GM21619 (cell line): ENCODE measurements at regions not wholly inside any gene's neighbourhood (a gene's known extent, or its start where the extent isn't known, plus 50 kb on each side); places are given as distances from the start of the nearest gene placed in this dataset.
"Not testable (repeated sequence)": the region's sequence is repeated elsewhere in the genome, so short reads cannot be mapped to it uniquely, and the experiment has no call there.

ENCODE experiments used
- ATAC-seq: cut with Tn5 transposase; IDR thresholded peaks from one replicate; pipeline ENCODE4 v1.9.1; 2021; ENCODE audit not compliant: unreplicated experiment

- no peak for ATAC-seq
Observed at GRCh38 chr17:51347851-51348584, 87.7 kb downstream of the UTP18 start.

DNA sequence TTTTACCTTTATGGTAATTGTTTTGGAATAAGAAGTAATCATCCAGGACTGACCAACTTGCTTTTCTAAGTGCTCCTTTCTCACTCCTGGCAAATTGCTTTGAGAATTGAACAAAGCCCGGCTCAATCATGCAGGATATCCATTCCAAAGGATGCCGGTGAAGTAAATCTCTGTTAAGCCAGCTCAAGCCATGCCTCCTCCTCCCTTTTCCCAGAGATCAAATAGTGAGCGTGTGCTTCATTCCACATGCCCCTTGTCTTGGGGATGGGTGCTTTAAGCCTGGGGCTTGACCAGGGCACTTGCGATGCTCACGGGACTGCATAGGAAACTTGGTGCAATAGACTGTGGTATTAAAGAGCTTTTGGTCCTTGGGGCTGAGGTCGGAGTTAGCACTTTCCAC, 90.7 kb downstream of the UTP18 start:
- no peak for ATAC-seq

DNA sequence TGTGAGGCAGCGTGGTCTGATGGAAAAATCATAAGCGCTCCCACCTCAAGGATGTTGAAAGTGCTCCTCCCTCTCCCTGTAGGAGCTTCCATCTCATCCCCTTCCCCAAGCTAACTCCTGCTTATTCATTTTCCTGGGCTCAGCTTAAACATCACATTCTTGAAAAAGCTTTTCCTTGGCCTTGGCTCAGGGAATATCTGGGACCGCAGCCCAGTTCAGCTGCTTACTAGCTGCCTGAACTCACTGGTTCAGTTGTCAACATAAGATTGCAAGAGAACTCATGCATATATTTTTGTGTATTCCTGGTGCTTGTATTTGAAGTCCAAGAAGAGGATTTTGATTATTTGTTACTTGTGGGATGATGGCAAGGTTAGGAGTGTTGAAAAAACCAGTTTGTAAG, 91.5 kb downstream of the UTP18 start:
- ATAC-seq: no peak

DNA sequence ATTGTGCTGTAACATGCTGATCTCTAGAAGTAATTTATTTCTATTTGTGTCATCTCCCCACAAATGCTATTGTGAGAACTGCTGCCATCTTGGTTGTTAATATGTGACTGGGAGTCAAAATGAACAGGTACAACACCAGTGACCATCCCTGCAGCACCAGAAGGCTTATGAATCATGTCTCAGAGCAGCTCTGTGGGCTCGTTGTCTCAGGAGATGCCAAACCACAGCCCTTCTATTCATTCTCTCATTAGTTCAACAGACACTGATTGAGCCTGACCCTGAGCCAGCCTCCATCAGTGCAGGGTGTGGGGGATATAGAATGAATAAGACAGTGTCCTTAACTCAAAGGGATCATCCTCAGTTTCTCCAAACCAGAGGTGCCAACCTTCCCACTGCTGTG, 92.5 kb downstream of the UTP18 start:
- ATAC-seq: no peak

DNA sequence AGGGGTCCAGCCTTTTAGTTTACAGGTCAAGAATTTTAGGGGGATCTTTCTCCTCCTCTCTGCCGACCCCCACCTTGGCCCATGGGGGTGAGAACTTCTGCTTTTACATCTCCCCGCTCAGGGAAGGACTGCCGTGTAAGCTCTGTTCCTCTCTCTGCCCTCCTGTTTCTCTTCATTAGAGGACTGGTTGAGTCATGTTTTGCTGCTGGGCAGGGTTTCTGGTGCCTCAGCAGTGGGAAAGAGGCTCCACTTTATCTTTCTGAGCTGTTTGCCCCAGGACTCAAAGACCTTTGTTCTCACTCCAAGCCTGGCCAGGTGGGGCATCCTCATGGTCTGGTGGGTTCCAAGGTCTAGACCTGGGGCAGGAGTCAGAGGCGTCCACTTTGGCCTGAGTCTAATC, 93.0 kb downstream of the UTP18 start:
- ATAC-seq: no peak

- ATAC-seq: no peak
Observed at GRCh38 chr17:51354936-51355335, 94.6 kb downstream of the UTP18 start.

- no peak for ATAC-seq
Observed at GRCh38 chr17:51355441-51356410, 95.4 kb downstream of the UTP18 start.

DNA sequence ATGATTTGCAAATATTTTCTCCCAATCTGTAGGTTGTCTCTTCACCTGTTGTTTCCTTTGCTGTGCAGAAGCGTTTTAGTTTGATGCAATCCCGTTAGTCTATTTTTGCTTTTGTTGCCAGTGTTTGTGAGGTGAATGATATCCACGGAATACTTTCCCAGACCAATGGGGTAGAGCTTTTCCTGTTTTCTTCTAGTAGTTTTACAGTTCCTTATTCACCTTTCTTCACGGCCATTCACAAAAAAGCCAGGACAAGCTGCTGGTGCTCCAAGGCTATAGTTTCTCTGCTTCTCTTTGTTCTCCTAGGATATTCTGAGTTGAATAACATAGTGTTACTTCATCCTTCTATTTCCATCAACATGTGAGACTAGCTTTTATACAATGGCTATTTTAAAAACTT, 98.7 kb downstream of the UTP18 start:
- no peak for ATAC-seq

DNA sequence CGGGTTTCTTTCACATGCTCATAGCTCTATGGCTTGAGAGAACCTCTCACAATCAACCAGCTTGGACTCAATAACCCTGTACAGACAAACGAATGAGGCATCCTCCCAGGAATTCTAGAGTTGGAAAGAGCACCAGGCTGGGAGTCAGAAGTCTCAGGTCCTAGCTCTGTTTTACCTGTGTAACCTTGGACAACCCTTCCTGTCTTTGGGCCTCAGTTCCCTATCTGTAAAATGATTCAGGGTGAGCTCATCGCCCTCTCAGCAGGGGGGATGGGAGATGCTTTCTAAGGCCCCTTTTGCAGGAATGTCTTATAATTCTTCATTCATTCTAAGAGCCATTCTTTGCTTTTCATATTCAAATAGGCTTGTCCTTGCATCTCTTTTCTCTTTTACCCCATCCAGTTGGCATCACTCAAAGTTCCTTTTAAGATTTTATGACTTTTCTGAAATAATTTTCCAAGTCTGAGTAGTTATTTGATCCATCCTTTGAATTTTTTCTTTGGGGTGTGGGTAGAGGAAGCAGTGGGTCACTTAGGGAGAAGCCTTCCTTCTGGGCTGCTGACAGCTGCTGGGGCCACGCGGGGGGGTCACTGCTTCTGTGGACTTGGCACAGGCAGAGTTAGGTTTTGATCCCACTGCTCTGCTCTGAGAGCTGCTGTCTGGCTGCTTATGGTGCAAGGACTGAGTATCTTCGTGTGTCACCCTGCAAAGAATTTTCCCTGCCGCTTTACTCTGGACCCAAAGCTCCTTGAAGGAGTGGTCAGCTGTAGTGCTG, 102.7 kb downstream of the UTP18 start:
- ATAC-seq: no peak

DNA sequence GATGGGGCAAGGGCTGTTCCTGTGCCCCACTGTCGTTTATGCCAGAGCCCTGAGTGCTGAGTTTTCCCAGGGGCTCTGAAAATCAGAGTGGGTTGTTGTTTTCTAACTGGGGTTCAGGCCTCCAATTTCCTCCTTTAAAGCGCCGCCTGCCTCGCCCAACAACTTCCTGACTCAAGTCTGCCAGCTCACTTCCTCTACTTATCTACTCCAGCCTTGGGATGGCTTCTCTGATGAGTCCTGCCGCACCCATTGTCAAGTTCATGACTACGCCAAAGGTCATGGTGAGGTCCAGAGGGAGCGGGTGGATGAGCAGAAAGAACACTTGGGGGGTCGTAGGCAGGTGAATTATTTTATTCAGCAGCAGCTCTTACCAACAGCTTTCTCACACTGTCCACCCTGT, 104.7 kb downstream of the UTP18 start:
- ATAC-seq: no peak

- ATAC-seq: no peak
Observed at GRCh38 chr17:51366866-51367265, 106.5 kb downstream of the UTP18 start.

DNA sequence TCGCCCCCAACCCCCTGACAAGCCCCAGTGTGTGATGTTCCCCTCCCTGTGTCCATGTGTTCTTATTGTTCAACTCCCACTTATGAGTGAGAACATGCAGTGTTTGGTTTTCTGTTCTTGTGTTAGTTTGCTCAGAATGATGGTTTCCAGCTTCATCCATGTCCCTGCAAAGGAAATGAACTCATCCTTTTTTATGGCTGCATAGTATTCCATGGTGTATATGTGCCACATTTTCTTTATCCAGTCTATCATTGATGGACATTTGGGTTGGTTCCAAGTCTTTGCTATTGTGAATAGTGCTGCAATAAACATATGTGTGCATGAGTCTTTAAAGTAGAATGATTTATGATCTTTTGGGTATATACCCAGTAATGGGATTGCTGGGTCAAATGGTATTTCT, 107.5 kb downstream of the UTP18 start:
- ATAC-seq: not testable (repeated sequence)

DNA sequence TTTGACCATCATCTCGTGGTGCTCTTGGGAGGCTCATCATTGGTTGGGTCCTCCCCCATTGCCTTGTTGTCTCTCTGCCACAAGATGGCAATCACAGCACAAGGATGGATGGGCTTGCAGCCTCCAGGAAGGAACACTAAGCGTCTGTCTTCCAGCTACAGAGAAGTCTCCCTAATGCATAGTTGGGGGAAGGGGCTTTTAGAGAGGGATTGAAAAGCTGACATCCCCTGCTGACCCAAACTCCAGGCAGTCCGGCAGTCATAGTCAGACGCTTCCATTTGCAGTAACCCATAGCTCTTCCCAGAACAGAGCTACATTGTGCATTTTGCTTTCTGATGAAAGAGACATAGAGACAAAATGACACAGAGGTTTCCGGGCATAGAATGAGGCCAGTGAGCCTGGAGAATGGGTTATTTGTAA, 111.4 kb downstream of the UTP18 start:
- ATAC-seq: no peak

- ATAC-seq: peak; percentile 91
Observed at GRCh38 chr17:51372345-51373004, 112.1 kb downstream of the UTP18 start.

- ATAC-seq: no peak
Observed at GRCh38 chr17:51373489-51374152, 113.3 kb downstream of the UTP18 start.

- no peak for ATAC-seq
Observed at GRCh38 chr17:51374209-51374608, 113.9 kb downstream of the UTP18 start.

DNA sequence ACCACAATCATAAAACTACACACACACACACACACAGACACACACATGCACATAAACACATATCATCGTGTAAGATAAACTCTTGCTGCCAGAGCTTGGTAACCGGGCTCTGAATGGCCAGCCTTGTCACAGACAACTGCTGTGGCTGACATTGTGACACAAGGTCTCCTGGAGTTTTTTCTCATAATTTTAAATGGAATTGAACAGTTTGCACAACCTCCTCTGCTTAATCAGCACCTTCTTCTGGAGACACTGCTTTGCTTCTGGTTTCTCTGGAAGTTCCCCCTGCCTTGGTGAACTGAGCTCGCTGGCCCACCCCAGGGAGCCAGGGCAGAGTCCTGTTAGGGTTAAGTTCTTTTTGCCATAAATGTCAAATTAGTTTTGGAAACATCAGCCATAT, 115.4 kb downstream of the UTP18 start:
- ATAC-seq: no peak

DNA sequence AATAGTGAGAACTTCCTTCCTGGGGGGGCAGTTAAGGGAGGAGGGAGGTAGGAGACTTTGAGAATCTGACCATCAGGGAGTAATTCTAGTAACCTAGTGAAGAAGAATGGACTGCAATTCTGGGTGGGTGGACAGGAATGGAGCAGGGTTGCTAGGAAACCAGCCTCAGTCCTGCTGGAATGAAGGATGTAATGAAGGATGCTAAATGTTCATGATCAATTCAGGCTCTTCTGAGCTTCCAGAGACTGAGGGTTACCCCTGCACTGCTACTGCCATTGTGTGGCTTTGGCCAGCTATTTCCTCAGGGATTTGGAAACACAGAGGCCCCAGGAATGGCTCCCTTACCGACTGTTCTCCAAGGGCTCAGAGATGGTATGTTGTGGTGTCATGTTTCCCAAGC, 116.4 kb downstream of the UTP18 start:
- no peak for ATAC-seq

DNA sequence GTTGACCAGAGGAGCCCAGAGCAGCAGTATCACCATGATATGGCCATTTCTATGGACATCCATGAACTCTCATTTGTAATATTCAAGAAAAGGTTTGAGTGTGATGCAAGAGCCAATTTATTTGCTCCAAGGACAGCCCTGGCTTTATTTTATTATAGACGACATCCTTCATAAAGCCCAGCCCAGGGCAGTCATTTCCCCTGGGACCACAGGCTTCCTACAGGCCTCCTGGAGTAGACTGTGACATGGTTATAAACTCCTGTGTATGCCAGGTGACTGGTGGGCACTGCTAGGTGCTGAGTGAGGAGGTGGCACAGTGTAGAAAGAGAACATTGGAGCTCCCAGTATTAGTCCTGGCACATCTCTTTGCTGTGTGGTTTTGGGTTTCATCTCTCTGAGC, 120.9 kb downstream of the UTP18 start:
- ATAC-seq: no peak

DNA sequence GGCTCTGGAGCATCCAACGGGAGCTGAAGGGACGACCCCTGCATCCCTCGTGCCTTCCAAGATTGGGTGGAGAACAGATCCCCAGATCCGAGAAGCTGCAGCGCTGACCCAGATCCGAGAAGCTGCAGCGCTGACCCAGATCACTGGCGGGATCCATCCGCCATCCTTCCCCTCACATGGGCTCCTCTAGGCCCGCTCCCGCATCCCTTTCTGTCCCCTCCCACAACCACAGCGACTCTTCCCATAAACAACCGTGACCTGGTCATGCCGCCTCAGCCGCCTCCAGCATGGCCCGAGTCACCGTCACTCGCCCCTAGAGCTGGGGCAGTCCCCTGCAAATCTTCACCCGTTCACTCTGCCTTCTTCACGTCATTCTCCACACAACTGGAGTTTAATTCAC, 124.9 kb downstream of the UTP18 start:
- no peak for ATAC-seq
